GM18511 (cell line): ENCODE measurements at regions not wholly inside any gene's neighbourhood (a gene's known extent, or its start where the extent isn't known, plus 50 kb on each side); places are given as distances from the start of the nearest gene placed in this dataset.
"Not testable (repeated sequence)": the region's sequence is repeated elsewhere in the genome, so short reads cannot be mapped to it uniquely, and the experiment has no call there.

ENCODE experiments used
- ATAC-seq: cut with Tn5 transposase; IDR thresholded peaks from one replicate; pipeline ENCODE4 v1.9.1; 2021; ENCODE audit warnings: mild to moderate bottlenecking, moderate library complexity; ENCODE audit not compliant: unreplicated experiment

GRCh38 chr10:9061871-9062270 lies 1007.4 kb downstream of the GATA3 start:
- no peak for ATAC-seq

- no peak for ATAC-seq
Measured at GRCh38 chr10:9066152-9066551, 1011.7 kb downstream of the GATA3 start.

GRCh38 chr10:9068003-9068402 lies 1013.5 kb downstream of the GATA3 start:
- ATAC-seq, result no peak

- no peak for ATAC-seq
Measured at GRCh38 chr10:9069136-9069535, 1014.6 kb downstream of the GATA3 start.

- ATAC-seq, result no peak
Measured at GRCh38 chr10:9075420-9075819, 1020.9 kb downstream of the GATA3 start.

GRCh38 chr10:9076066-9076465 lies 1021.6 kb downstream of the GATA3 start:
- ATAC-seq, result no peak

GRCh38 chr10:9081253-9081652 lies 1026.8 kb downstream of the GATA3 start:
- ATAC-seq, result no peak

GRCh38 chr10:9081961-9082360 lies 1027.5 kb downstream of the GATA3 start:
- no peak for ATAC-seq

- ATAC-seq, result no peak
Measured at GRCh38 chr10:9091530-9092093, 1037.1 kb downstream of the GATA3 start.

GRCh38 chr10:9096288-9096687 lies 1041.8 kb downstream of the GATA3 start:
- ATAC-seq, result no peak

GRCh38 chr10:9097206-9097990 lies 1042.9 kb downstream of the GATA3 start:
- no peak for ATAC-seq

- no peak for ATAC-seq
Measured at GRCh38 chr10:9097991-9098306, 1043.5 kb downstream of the GATA3 start.

GRCh38 chr10:9102026-9102425 lies 1047.5 kb downstream of the GATA3 start:
- no peak for ATAC-seq

- ATAC-seq, result no peak
Measured at GRCh38 chr10:9103301-9103700, 1048.8 kb downstream of the GATA3 start.

GRCh38 chr10:9111976-9112375 lies 1057.5 kb downstream of the GATA3 start:
- no peak for ATAC-seq

- ATAC-seq, result no peak
Measured at GRCh38 chr10:9126728-9127127, 1072.2 kb downstream of the GATA3 start.

GRCh38 chr10:9137368-9137767 lies 1082.9 kb downstream of the GATA3 start:
- no peak for ATAC-seq

GRCh38 chr10:9138829-9139228 lies 1084.3 kb downstream of the GATA3 start:
- not testable (repeated sequence) for ATAC-seq

GRCh38 chr10:9140373-9140772 lies 1085.9 kb downstream of the GATA3 start:
- ATAC-seq, result no peak

GRCh38 chr10:9147475-9147874 lies 1093.0 kb downstream of the GATA3 start:
- ATAC-seq, result no peak

GRCh38 chr10:9149134-9149533 lies 1094.6 kb downstream of the GATA3 start:
- ATAC-seq, result no peak

GRCh38 chr10:9153057-9153456 lies 1098.6 kb downstream of the GATA3 start:
- not testable (repeated sequence) for ATAC-seq

GRCh38 chr10:9157656-9158055 lies 1103.2 kb downstream of the GATA3 start:
- no peak for ATAC-seq
